GM12872 (cell line): ENCODE measurements at regions not wholly inside any gene's neighbourhood (a gene's known extent, or its start where the extent isn't known, plus 50 kb on each side); places are given as distances from the start of the nearest gene placed in this dataset.

Experiments used
- CTCF ChIP-seq: IDR thresholded peaks from 3 replicates; pipeline ENCODE4 v1.5.1; 2011; ENCODE audit warnings: low read depth, mild to moderate bottlenecking, low read length, moderate library complexity; ENCODE audit not compliant: insufficient read depth

GRCh38 chr16:7124701-7125100 lies 207.9 kb upstream of the RBFOX1 start:
- no peak for TF ChIP-seq CTCF

GRCh38 chr16:7124242-7124641 lies 208.4 kb upstream of the RBFOX1 start:
- TF ChIP-seq CTCF: no peak

GRCh38 chr16:7116734-7117133 lies 215.9 kb upstream of the RBFOX1 start:
- TF ChIP-seq CTCF: no peak

- no peak for TF ChIP-seq CTCF
Observed at GRCh38 chr16:7115898-7116297, 216.7 kb upstream of the RBFOX1 start.

- TF ChIP-seq CTCF: no peak
Observed at GRCh38 chr16:7113949-7114348, 218.7 kb upstream of the RBFOX1 start.

GRCh38 chr16:7113395-7113794 lies 219.2 kb upstream of the RBFOX1 start:
- TF ChIP-seq CTCF: no peak

- TF ChIP-seq CTCF: no peak
Observed at GRCh38 chr16:7111265-7111664, 221.4 kb upstream of the RBFOX1 start.

GRCh38 chr16:7107436-7107835 lies 225.2 kb upstream of the RBFOX1 start:
- TF ChIP-seq CTCF: no peak
